ENCODE measurements at regions not wholly inside any gene's neighbourhood (a gene's known extent, or its start where the extent isn't known, plus 50 kb on each side); places are given as distances from the start of the nearest gene placed in this dataset.

DNA sequence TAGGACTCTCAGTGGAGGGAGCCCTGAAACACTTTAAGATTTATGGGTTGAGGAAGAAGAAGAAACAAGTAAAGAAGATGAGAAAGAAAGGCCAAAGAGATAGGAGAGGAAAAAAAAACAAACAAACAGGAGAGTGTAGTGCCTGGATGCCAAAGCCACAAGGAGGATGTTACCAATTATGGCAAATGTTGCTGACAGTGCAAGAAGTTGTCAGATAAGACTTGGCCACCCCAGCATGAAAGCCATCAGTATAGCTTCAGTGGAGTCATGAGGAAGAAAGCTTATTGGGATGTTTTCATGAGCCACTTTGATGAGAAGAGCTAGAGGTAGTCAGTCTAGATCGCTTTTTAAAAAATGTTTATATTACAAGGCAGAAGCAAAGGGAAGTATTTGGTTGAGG is 380.2 kb upstream of the ADGRL4 start:
- TF ChIP-seq, protein P1, sequence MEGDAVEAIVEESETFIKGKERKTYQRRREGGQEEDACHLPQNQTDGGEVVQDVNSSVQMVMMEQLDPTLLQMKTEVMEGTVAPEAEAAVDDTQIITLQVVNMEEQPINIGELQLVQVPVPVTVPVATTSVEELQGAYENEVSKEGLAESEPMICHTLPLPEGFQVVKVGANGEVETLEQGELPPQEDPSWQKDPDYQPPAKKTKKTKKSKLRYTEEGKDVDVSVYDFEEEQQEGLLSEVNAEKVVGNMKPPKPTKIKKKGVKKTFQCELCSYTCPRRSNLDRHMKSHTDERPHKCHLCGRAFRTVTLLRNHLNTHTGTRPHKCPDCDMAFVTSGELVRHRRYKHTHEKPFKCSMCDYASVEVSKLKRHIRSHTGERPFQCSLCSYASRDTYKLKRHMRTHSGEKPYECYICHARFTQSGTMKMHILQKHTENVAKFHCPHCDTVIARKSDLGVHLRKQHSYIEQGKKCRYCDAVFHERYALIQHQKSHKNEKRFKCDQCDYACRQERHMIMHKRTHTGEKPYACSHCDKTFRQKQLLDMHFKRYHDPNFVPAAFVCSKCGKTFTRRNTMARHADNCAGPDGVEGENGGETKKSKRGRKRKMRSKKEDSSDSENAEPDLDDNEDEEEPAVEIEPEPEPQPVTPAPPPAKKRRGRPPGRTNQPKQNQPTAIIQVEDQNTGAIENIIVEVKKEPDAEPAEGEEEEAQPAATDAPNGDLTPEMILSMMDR (conservative IDR thresholded peaks at IDR 0.05; ENCODE audit: low read depth, low read length), result no peak
- H3K4me3 ChIP-seq (ENCODE audit: low read length), result no peak overlapping the region
- no peak for DNase-seq (ENCODE audit: low read depth)

DNA sequence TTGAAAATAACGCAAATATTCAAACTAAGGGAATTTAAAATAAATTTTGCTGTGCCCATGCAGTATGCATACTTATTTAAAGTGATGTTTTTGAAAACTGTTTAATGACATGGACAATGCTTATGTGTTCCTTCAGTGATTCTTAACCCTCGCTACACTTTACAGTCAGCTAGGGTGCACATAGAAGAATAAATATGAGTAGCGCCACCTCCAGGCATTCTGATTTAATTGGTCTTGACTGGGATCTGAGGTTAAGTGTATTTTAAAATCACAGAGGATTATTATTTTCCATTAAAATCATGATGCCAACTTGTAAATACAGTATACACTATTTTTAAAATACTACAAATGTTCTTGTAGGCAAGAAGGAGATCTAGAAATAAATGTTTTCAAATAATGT is 373.5 kb upstream of the ADGRL4 start:
- no peak for DNase-seq (ENCODE audit: low read depth)
- TF ChIP-seq, protein P1 (conservative IDR thresholded peaks at IDR 0.05; ENCODE audit: low read depth, low read length), result peak; percentile 8
- no peak overlapping the region for H3K4me3 ChIP-seq (ENCODE audit: low read length)

- H3K4me3 ChIP-seq (ENCODE audit: low read length), result no peak overlapping the region
- no peak for DNase-seq (ENCODE audit: low read depth)
- TF ChIP-seq, protein P1 (conservative IDR thresholded peaks at IDR 0.05; ENCODE audit: low read depth, low read length), result no peak
These were observed 369.6 kb upstream of the ADGRL4 start for GRCh38 chr1:79376106-79376505.

GRCh38 chr1:79375352-79375751 is 368.8 kb upstream of the ADGRL4 start:
- no peak overlapping the region for H3K4me3 ChIP-seq (ENCODE audit: low read length)
- no peak for DNase-seq (ENCODE audit: low read depth)
- TF ChIP-seq, protein P1 (conservative IDR thresholded peaks at IDR 0.05; ENCODE audit: low read depth, low read length), result no peak

DNA sequence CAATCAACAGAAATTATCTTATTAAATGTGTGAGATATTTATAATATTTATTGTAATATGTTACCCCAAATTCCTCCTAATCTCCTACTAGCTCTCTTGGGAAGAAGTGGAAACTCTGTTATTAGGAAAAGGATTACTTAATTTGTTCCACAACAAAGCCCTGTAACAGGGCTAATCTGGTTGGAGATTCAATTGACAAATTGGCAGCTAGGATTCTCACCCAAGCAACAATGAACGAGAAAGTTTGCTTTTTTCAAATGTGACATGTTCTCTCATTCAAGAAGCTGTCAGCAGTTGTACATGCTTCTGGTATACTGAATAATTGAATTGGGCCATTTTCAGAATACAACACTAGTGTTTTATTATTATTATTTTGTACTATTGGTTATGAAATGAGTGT is 367.9 kb upstream of the ADGRL4 start:
- TF ChIP-seq, protein P1 (conservative IDR thresholded peaks at IDR 0.05; ENCODE audit: low read depth, low read length), result no peak

DNA sequence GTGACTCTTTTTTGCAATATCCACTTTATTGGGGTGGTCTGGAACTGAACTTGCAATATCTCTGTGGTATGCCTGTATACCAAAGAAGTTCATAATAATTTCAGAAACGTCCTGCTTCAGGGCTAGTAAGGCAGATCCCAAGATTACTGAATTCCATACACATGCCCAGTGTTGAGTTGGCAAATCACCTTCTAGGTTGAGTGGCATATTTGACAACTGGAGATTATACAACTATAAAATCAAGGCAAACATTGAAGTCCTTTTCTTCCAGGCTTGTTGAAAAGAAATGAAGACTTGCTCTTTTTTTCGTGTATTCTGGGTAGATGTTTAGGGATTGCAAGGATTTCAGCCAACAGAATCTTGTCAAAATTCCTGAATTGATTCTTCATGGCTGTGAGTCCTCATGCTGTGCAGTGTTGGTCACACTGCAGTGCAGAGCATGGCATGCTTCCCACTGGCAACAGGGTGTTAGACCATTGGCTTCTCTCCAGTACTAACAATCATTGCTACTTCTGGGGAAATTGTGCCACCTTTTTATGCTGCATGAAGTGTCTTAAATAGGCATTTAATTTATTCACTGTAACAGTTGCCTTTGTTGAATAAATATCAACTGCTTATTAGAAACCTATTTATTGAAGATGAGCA is 367.1 kb upstream of the ADGRL4 start:
- DNase-seq (ENCODE audit: low read depth), result peak; percentile 38
- TF ChIP-seq, protein P1 (conservative IDR thresholded peaks at IDR 0.05; ENCODE audit: low read depth, low read length), result no peak
- H3K4me3 ChIP-seq (ENCODE audit: low read length), result no peak overlapping the region

More for the DNA sequence above, 367.9 kb upstream of the ADGRL4 start:
- no peak overlapping the region for H3K4me3 ChIP-seq (ENCODE audit: low read length)
- no peak for DNase-seq (ENCODE audit: low read depth)

GRCh38 chr1:79371802-79372201 is 365.3 kb upstream of the ADGRL4 start:
- H3K4me3 ChIP-seq (ENCODE audit: low read length), result no peak overlapping the region
- TF ChIP-seq, protein P1 (conservative IDR thresholded peaks at IDR 0.05; ENCODE audit: low read depth, low read length), result no peak
- no peak for DNase-seq (ENCODE audit: low read depth)
